Lower lobe of right lung (tissue), 2 donors: ENCODE measurements at regions not wholly inside any gene's neighbourhood (a gene's known extent, or its start where the extent isn't known, plus 50 kb on each side); places are given as distances from the start of the nearest gene placed in this dataset.

Experiments used
- ATAC-seq, 2 donors: fragments of 200-7000 bp; cut with Tn5 transposase; one replicate each; pipeline ENCODE4 v1.9.1; 2020 to 2022; ENCODE audit warnings: mild to moderate bottlenecking in 2 of 2, moderate library complexity in 2 of 2
- DNase-seq: peaks from one replicate; pipeline ENCODE4 v3.0.0-alpha.2; 2020
- H3K27ac ChIP-seq: fragments of 200-600 bp; one replicate; pipeline ENCODE4 v1.8.0; 2022
- H3K27me3 ChIP-seq: fragments of 200-600 bp; one replicate; pipeline ENCODE4 v1.8.0; 2022; ENCODE audit warnings: low read depth
- H3K36me3 ChIP-seq: fragments of 200-600 bp; one replicate; pipeline ENCODE4 v1.8.0; 2022; ENCODE audit warnings: mild to moderate bottlenecking
- H3K4me1 ChIP-seq: fragments of 200-600 bp; one replicate; pipeline ENCODE4 v1.8.0; 2022
- H3K4me3 ChIP-seq: fragments of 200-600 bp; one replicate; pipeline ENCODE4 v1.8.0; 2022; ENCODE audit warnings: mild to moderate bottlenecking
- H3K9me3 ChIP-seq: fragments of 200-600 bp; one replicate; pipeline ENCODE4 v1.8.0; 2022
- intact Hi-C: fragments of 100-400 bp; cut with DNase I; formaldehyde crosslinking; loops from one replicate; pipeline ENCODE4 v1.11.0; 2022
- TF ChIP-seq, protein P1 (sequence below): fragments of 200-600 bp; IDR thresholded peaks from one replicate; pipeline ENCODE4 v1.8.0; 2022; ENCODE audit warnings: antibody characterized with exemption, mild to moderate bottlenecking
- donor health status: DM: no; HTN: yes; CAD: no; lungs with severe emphysema.

GRCh38 chr16:59370717-59371116 lies 636.6 kb upstream of the GOT2 start:
- DNase-seq, result no peak
- H3K4me1 ChIP-seq, result no peaks in the 10 kb centered on the region
- no peaks in the 10 kb centered on the region for H3K9me3 ChIP-seq
- ATAC-seq, result no peak
- TF ChIP-seq, protein P1, sequence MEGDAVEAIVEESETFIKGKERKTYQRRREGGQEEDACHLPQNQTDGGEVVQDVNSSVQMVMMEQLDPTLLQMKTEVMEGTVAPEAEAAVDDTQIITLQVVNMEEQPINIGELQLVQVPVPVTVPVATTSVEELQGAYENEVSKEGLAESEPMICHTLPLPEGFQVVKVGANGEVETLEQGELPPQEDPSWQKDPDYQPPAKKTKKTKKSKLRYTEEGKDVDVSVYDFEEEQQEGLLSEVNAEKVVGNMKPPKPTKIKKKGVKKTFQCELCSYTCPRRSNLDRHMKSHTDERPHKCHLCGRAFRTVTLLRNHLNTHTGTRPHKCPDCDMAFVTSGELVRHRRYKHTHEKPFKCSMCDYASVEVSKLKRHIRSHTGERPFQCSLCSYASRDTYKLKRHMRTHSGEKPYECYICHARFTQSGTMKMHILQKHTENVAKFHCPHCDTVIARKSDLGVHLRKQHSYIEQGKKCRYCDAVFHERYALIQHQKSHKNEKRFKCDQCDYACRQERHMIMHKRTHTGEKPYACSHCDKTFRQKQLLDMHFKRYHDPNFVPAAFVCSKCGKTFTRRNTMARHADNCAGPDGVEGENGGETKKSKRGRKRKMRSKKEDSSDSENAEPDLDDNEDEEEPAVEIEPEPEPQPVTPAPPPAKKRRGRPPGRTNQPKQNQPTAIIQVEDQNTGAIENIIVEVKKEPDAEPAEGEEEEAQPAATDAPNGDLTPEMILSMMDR, result no peak
- no peak overlapping the region for H3K4me3 ChIP-seq
- no peaks in the 10 kb centered on the region for H3K27me3 ChIP-seq
- intact Hi-C loops, result no loop called here
- no peak overlapping the region for H3K27ac ChIP-seq
- no peaks in the 10 kb centered on the region for H3K36me3 ChIP-seq

- TF ChIP-seq, protein P1, result no peak
Measured at GRCh38 chr16:59369523-59369922, 635.4 kb upstream of the GOT2 start.

GRCh38 chr16:59368586-59368985 lies 634.5 kb upstream of the GOT2 start:
- Histone ChIP-seq H3K4me1 (no peaks in the 10 kb centered on the region), H3K9me3 (no peaks in the 10 kb centered on the region), H3K36me3 (no peaks in the 10 kb centered on the region), H3K27ac (no peak overlapping the region), H3K4me3 (no peak overlapping the region), H3K27me3 (no peaks in the 10 kb centered on the region)
- ATAC-seq, result no peak
- intact Hi-C loops, result no loop called here
- no peak for DNase-seq
- TF ChIP-seq, protein P1, result no peak

More at GRCh38 chr16:59369523-59369922, 635.4 kb upstream of the GOT2 start:
- no peaks in the 10 kb centered on the region for H3K27me3 ChIP-seq
- H3K4me1 ChIP-seq, result no peaks in the 10 kb centered on the region
- no peaks in the 10 kb centered on the region for H3K9me3 ChIP-seq
- no peaks in the 10 kb centered on the region for H3K36me3 ChIP-seq
- H3K27ac ChIP-seq, result no peak overlapping the region
- intact Hi-C loops, result no loop called here
- ATAC-seq (no peak), DNase-seq (no peak)
- H3K4me3 ChIP-seq, result no peak overlapping the region

GRCh38 chr16:59356709-59357108 lies 622.6 kb upstream of the GOT2 start:
- Histone ChIP-seq H3K4me1 (no peaks in the 10 kb centered on the region), H3K36me3 (no peaks in the 10 kb centered on the region), H3K27me3 (no peaks in the 10 kb centered on the region), H3K27ac (no peak overlapping the region), H3K9me3 (no peaks in the 10 kb centered on the region), H3K4me3 (no peak overlapping the region)
- ATAC-seq, result no peak
- intact Hi-C loops, result no loop called here
- DNase-seq, result no peak
- TF ChIP-seq, protein P1, result no peak

DNA sequence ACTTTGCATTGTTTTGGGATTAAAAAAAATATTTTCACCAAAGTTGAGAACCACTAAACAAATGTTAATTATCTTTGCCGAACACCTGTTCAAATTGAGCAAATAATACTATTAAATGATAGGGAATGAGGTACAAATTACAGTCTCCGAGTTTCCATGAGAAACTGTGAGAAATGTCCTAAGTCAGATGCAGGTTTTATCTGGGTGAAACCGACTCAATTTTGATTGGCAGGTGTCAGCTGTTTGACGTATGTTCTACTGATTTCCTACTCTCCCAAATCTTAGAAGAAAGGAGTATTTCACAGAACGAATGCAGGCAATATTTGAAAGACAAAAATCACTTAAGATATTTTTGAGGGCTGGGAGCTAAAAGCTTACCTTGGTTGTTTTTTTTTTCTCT lies 622.0 kb upstream of the GOT2 start:
- intact Hi-C loops, result no loop called here
- Histone ChIP-seq H3K27ac (no peak overlapping the region), H3K27me3 (no peaks in the 10 kb centered on the region), H3K4me3 (no peak overlapping the region), H3K36me3 (no peaks in the 10 kb centered on the region), H3K4me1 (no peaks in the 10 kb centered on the region), H3K9me3 (no peaks in the 10 kb centered on the region)
- TF ChIP-seq, protein P1, result no peak
- no peak for ATAC-seq
- DNase-seq, result no peak

GRCh38 chr16:59355704-59356103 lies 621.6 kb upstream of the GOT2 start:
- TF ChIP-seq, protein P1, result no peak
- intact Hi-C loops, result no loop called here
- H3K36me3 ChIP-seq, result no peaks in the 10 kb centered on the region
- H3K4me1 ChIP-seq, result no peaks in the 10 kb centered on the region
- no peak overlapping the region for H3K4me3 ChIP-seq
- H3K27ac ChIP-seq, result no peak overlapping the region
- no peaks in the 10 kb centered on the region for H3K27me3 ChIP-seq
- no peak for ATAC-seq
- H3K9me3 ChIP-seq, result no peaks in the 10 kb centered on the region
- no peak for DNase-seq
